ENCODE measurements at regions not wholly inside any gene's neighbourhood (a gene's known extent, or its start where the extent isn't known, plus 50 kb on each side); places are given as distances from the start of the nearest gene placed in this dataset.

DNA sequence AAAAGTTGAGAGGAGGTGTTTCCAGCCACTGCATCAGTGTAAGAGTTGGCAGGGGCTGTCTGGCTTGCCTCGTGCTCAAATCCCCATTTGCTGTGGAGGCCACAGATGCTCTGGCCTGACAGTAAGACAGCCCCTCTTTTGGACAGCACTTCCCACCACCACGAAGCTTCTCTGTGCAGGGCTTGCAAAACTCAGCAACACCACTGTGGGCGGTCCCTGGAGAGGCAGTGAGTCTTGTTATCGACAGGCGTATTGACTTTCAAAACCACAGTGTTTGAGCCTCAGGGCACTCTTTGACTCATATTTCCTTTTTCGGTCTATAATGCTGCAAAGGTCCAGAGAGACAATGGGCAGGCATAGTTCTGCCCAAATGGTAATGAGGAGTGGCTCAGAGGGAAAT is 539.5 kb downstream of the EBF1 start:
- TF ChIP-seq, protein P1, sequence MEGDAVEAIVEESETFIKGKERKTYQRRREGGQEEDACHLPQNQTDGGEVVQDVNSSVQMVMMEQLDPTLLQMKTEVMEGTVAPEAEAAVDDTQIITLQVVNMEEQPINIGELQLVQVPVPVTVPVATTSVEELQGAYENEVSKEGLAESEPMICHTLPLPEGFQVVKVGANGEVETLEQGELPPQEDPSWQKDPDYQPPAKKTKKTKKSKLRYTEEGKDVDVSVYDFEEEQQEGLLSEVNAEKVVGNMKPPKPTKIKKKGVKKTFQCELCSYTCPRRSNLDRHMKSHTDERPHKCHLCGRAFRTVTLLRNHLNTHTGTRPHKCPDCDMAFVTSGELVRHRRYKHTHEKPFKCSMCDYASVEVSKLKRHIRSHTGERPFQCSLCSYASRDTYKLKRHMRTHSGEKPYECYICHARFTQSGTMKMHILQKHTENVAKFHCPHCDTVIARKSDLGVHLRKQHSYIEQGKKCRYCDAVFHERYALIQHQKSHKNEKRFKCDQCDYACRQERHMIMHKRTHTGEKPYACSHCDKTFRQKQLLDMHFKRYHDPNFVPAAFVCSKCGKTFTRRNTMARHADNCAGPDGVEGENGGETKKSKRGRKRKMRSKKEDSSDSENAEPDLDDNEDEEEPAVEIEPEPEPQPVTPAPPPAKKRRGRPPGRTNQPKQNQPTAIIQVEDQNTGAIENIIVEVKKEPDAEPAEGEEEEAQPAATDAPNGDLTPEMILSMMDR (conservative IDR thresholded peaks at IDR 0.05; ENCODE audit: low read depth, low read length): no peak
- no peak for TF ChIP-seq EZH2phosphoT487 (IDR thresholded peaks at IDR 0.05; ENCODE audit: borderline replicate concordance, low read length)

Measured in PC-3 (cell line).